T47D (cell line): ENCODE measurements at regions not wholly inside any gene's neighbourhood (a gene's known extent, or its start where the extent isn't known, plus 50 kb on each side); places are given as distances from the start of the nearest gene placed in this dataset.

Experiments
- DNase-seq, 2 experiments: peaks; one replicate each; pipeline versions ENCODE4 v3.0.0 to v3.0.0-alpha.2; 2011 to 2012; ENCODE audit warnings: low read depth in 1 of 2, low spot score in 1 of 2
- JUND ChIP-seq: IDR thresholded peaks from 2 replicates; pipeline ENCODE4 v1.6.1; 2012; ENCODE audit warnings: low read depth
- in situ Hi-C: cut with HindIII; loops from 2 replicates; pipeline ENCODE4 v1.10.0; 2016; ENCODE audit warnings: low sequenced_read_pairs, low pct_unique_long_range_greater_than_20kb

GRCh38 chr22:44428941-44429830 is 68.8 kb downstream of the RTL6 start:
- DNase-seq = no peak
- in situ Hi-C loops = no loop called here
- no peak for TF ChIP-seq JUND

- DNase-seq = no peak
- no peak for TF ChIP-seq JUND
- in situ Hi-C loops = no loop called here
Measured at GRCh38 chr22:44427611-44428470, 70.2 kb downstream of the RTL6 start.

GRCh38 chr22:44426981-44427380 is 71.1 kb downstream of the RTL6 start:
- no peak for DNase-seq
- TF ChIP-seq JUND = no peak
- in situ Hi-C loops = no loop called here

GRCh38 chr22:44425694-44426045 is 72.4 kb downstream of the RTL6 start:
- DNase-seq = no peak
- in situ Hi-C loops = no loop called here
- no peak for TF ChIP-seq JUND

GRCh38 chr22:44424867-44425693 is 73.0 kb downstream of the RTL6 start:
- no peak for TF ChIP-seq JUND
- in situ Hi-C loops = no loop called here
- no peak for DNase-seq

- DNase-seq = no peak
- in situ Hi-C loops = no loop called here
- no peak for TF ChIP-seq JUND
Measured at GRCh38 chr22:44424359-44424682, 73.7 kb downstream of the RTL6 start.

GRCh38 chr22:44423556-44424358 is 74.3 kb downstream of the RTL6 start:
- DNase-seq = no peak
- in situ Hi-C loops = no loop called here
- no peak for TF ChIP-seq JUND

GRCh38 chr22:44422746-44423380 is 75.2 kb downstream of the RTL6 start:
- TF ChIP-seq JUND = no peak
- no peak for DNase-seq
- in situ Hi-C loops = no loop called here

- in situ Hi-C loops = no loop called here
- DNase-seq = no peak
- TF ChIP-seq JUND = no peak
Measured at GRCh38 chr22:44419429-44419828, 78.6 kb downstream of the RTL6 start.

GRCh38 chr22:44413211-44413610 is 84.8 kb downstream of the RTL6 start:
- in situ Hi-C loops = no loop called here
- no peak for TF ChIP-seq JUND
- no peak for DNase-seq

GRCh38 chr22:44412136-44412731 is 85.8 kb downstream of the RTL6 start:
- no peak for DNase-seq
- TF ChIP-seq JUND = no peak
- in situ Hi-C loops = no loop called here
